HG03565 (cell line): ENCODE measurements at regions not wholly inside any gene's neighbourhood (a gene's known extent, or its start where the extent isn't known, plus 50 kb on each side); places are given as distances from the start of the nearest gene placed in this dataset.

Source experiments
- ATAC-seq: cut with Tn5 transposase; IDR thresholded peaks from one replicate; pipeline ENCODE4 v1.9.1; 2021; ENCODE audit warnings: mild to moderate bottlenecking, moderate library complexity; ENCODE audit not compliant: unreplicated experiment

DNA sequence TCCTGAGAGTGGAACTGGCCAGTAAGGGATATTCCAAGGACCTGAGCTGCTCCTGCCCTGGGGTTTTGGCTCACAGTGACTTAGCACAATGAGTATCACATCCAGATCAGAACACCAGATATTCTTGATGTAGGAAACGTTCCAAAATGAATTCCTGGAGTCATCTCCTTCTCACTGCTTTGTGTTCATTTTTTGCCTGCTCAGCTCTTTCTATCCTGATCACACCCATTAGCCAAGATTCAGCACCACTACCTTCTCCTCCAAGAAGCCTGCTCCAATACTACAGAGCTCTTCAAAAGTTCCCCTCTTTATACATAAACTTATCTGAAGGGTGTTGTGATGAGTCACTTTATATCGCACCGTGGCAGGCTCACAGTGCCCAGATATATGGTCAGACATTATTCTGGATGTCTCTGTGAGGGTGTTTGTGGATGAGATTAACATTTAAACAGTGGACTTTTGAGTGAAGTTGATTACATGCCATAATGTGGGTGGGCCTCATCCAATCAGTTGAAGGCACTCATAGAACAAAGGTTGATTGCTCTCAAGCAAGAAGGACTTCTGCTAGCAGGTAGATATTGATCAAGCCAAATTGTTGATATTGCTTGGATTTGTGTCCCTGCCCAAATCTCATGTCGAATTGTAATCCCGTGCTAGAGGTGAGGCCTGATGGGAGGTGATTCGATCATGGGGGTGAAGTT, 1155.2 kb upstream of the AUTS2 start:
- ATAC-seq, result no peak

DNA sequence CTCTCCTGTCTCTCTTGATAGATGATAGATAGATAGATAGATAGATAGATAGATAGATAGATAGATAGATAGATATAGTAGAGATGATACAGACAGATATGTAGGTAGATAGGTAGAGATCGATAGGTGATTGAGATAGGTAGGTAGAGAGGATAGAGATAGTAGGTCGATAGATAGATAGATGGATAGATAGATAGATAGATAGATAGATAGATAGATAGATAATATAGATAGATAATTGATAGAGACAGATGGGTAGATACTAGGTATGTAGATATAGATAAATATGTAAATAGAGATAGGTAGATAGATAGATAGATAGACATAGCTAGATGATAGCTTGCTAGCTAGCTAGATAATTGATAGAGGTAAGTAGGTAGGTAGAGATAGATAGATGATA, 1154.2 kb upstream of the AUTS2 start:
- ATAC-seq, result no peak

DNA sequence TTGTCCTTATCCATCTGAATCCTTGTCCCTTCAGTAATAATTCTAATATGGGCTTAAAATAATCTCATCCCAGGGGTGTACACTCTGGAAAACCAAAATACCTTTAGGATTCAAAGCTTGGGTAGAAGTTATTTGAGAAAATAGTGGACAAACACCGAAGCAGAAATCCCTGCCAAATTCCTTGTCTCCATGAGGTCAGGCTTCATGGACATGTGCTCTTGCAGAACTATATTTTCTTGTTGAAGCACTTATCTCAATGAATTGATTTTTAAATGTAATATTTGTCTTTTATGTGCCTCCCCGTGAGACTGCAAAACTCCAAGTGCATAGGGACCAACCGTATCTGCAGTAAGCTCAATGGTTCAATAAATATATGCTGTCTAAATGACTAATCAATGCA, 1153.3 kb upstream of the AUTS2 start:
- no peak for ATAC-seq

DNA sequence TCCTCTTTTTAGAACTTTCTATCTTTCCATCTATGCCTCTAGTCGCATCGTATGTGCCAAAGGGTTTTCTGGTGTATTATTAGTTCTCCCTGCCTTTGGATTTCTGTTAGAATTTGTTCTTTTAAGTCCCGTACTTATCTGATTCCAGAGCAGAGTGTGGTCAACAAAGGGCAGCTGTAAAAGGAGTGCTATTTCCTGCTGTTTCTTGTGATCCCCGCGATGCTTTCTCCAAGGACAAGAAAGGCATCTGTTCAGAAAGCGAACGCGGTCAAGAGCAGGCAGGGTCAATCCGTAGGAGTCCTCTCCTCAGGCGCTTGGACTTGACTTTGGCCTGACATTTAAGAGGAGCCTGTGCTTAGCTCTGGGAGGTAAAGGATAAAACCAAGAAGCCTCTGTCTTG, 1152.1 kb upstream of the AUTS2 start:
- ATAC-seq, result no peak

DNA sequence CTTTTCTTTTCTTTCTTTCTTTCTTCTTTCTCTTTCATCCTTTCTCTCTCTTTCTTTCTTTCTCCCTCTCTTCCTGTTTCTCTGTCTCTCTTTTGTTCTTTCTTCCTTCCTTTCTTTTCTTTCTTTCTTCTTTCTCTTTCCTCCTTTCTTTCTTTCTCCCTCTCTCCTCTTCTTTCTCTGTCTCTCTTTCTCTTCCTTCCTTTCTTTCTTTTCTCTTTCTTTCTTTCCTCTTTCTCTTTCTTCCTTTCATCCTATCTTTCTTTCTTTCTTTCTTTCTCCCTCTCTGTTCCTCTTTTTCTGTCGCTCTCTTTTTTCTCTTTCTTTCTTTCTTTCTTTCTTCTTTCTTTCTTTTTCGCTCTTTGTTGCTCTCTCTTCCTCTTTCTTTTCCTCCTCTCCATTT, 1149.2 kb upstream of the AUTS2 start:
- no peak for ATAC-seq

DNA sequence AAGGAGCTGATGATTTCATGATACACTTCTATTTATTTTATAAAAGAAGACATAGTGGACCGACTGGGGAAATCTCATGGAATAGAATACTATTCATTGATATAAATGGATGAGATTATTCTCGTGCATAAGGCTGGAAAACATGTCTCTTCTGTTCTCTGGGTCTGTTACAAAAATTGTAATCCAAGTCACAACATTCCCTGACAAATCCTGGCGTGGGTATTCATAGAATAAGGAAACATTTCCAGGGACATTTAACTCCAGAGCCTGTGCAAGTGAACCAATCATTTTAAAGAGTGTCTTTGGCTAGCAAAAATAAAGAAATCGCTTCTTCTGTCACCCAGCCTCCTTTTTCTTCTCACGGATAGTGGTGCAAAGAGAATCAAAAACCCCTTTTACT, 1148.5 kb upstream of the AUTS2 start:
- ATAC-seq, result no peak

DNA sequence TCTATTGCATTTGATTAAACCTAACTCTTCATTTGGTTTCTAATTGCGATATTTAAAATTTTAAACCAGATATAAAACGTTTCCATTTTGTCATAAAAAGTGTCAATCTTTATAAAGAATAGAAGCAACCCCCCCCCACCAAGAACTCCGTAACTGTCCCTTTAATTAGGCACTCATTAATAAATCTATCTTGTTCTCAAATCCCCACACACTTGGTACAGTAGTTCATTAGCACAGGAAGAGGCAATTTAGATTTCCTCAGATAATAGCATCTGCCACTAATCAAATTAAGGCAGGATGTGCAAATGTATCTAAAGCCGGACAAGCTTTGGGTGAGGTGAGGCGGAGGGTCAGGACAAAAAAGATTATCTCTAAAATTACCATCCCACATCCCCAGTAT, 1143.3 kb upstream of the AUTS2 start:
- ATAC-seq, result no peak

DNA sequence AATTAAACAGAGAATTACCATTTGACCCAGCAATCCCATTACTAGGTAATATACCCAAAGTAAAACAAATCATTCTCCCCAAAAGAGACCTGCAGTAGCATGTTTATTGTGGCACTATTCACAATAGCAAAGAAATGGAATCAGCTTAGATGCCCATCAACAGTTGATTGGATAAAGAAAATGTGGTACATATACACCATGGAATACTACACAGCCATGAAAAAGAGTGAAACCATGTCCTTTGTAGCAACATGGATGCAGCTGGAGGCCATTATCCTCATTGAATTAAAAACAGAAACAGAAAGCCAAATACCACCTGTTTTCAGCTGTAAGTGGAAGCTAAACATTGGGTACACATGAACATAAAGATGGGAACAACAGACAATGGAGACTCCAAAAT, 1141.8 kb upstream of the AUTS2 start:
- no peak for ATAC-seq

DNA sequence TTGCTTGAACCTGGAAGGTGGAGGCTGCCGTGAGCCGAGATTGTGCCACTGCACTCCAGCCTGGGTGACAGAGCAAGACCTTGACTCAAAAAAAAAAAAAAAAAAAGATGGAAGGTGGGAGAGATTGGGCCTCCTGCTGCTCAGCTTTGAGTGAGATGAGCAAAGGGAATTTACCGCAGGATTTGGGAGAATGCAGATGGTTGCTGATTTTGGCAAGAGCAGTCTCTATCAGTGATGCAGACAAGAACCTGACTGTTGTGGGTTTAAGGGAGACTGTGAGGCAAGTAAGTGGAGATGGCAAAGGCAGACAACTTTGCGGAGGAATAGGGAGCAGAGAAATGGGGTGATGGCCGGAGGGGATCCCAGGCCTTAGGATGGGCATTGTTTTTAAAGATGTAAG, 1140.8 kb upstream of the AUTS2 start:
- ATAC-seq, result no peak

DNA sequence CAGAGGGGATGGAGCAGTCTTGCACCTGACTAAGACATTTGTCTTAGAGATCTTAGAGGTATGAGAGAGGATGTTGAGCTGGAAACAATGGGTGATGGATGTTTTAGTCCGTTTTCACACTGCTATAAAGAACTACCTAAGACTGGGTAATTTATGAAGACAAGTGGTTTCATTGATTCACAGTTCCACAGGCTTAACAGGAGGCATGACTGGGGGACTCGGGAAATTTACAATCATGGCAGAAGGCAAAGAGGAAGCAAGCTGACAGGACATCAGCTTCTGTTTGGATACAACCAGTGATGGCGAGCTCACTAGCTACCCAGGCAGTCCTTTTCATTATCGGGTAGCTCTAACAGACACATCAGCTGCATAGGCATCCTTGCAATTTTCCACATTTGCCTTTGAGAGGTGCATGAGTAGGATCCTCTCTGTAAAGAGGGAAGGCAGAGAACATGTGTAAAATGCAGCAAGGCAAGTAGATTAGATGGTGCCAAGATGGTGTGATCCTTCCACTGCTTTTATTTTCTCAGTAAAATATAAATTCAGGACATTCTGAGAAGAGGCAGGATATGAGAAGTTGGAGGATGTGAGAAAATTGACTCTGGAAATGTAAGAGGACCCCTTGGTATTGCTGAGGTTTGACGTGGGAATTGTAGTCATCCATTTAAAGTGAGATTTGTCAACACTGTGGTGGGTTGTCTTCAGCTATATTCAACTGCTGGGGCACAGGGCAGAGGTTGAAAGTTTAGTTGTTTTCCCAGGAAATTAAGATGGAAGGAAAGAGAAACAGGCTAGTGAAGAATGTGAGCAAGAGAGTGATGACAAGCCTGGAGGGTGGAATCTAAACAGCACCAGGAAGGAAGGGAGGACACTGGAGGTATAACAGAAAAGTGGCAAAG, 1140.0 kb upstream of the AUTS2 start:
- ATAC-seq, result no peak

DNA sequence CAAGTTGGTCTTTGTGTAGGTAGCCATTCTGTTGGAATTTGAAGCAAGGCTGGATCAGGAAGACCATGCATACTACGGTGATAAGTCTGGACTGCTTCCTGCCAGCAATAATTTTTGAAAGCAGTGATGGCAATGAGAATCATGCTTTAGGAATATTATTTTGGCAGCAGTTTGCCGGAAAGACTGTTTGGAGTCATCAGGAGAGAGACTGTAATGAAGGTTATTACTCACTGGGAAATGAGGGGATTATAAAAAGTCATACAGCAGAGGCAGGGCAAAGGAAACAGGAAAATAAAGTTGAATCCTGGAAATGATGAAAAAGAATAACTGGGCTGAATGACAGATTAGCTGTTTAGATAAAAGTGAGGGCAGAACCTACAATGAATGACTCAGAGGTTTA, 1136.8 kb upstream of the AUTS2 start:
- no peak for ATAC-seq

DNA sequence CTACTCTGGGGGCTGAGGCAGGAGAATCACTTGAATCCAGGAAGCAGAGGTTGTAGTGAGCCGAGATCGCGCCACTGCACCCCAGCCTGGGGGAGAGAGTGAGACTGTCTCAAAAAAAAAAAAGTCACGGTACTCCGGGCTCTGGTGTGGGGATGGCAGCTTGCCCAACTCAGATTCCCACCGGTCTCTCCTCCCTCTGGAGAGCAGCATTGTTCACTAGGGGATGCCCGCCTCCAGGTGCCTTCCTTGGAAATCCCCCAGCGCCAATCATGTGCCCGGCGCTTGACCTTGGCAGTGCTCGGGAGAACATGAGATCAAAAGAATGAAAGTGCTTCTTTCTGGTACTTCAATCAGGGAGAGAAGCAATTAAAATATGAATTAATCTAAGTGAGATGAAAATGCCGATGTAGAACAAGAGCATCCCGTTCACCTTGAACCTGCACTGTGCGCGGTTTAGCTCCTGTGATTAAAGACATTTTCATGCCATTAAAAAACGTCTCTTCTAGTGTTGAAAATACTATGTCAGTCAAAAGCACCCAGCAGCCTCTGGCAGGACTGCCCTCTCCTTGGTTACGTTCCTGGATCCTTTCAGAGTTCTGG, 1127.3 kb upstream of the AUTS2 start:
- ATAC-seq, result no peak

DNA sequence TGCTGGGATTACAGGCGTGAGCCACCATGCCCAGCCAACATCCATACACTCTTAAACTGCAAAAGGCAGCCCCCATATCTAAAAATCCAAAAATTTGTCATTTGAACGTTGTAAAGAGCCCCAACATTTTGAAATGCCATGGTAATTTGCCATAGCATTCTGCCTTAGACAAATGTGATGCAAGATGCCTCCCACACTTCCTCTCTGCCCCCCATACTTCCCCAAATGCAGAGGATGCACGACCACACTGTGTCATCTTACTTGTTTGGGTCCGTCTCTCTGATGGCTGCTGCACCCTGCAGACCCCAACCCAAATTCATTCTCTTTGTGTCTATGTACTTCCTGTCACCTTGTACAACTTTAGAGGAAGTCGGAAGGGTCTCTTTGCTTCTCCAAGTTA, 1125.6 kb upstream of the AUTS2 start:
- no peak for ATAC-seq

DNA sequence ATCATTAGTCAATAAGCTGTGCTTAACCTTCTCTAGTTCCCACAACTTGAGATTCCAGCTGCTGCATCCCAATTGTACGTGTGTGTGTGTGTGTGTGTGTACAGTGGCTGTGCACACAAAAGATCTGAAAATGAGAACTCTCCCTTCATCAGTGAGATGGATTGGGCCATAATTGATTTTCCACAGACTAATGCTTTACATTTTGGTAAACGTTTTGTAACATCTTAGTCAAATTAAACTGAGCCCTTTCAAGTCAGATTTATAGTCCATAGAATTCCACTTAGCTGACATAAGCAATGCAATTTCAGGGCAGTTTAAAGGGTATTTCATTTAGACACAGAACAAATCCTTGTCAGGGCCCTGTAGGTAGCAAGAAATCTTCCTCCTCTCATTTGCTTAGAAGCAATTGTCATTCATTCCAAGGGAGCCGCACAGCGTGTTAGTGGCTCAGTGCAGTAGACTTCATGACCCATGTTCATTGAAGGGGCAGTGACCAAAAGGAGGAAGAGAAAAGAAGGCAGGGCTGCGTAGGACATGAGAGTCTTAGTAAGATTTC, 1123.5 kb upstream of the AUTS2 start:
- ATAC-seq, result no peak

DNA sequence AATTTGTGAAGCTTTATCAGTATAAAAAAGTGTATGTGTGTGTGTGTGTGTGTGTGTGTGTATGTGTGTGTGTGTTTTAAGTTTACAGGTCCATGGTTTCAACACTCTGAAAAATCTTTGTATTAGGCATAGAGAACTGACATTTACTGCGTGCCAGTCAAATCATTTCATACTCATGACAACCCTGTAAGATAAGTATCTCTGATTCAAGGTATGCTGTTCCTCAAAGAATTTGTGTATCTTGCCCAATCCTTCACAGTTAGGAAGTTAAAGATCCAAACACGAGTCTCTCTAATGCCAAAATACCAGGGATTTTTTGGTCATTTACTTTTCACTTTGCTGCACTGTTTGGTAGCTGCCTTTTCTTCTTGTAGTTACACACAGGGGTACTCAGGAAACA, 1121.3 kb upstream of the AUTS2 start:
- ATAC-seq, result no peak

DNA sequence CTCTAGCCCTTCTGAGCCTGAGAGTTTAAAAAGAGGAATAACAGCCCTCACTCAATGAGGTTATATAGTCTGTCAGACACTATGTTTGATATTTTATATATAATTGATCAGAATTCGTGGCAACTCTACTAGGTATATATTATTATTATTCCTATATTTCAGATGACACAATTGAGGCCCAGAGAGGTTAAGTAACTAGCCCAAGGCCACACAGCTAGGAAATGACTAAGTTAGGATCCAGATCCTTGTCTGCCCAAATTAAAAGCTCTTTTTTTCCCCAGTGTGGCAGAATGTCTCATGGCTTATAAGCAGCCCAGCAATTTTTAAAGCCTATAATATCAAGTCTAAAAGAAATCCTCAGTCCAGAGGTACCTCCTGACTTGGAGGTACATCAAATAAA, 1119.9 kb upstream of the AUTS2 start:
- no peak for ATAC-seq

DNA sequence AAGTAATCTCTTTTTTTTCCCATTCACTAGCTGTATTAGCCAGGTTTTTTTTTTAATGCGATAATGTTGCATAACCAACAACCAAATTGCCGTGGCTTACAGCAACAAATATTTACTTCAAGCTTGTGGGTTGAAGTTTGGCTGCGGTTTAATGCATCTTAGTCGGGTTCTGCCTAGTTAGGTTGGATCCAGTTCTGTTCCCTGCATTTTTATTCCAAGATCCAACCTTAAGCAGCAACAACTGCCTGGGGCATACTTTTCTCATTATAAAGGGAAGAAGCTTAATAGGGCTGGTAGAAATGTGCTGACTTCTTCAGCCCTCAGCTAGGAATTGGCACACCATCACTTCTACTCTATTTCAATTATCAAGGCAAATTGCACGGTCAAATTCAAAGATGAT, 1115.5 kb upstream of the AUTS2 start:
- no peak for ATAC-seq

DNA sequence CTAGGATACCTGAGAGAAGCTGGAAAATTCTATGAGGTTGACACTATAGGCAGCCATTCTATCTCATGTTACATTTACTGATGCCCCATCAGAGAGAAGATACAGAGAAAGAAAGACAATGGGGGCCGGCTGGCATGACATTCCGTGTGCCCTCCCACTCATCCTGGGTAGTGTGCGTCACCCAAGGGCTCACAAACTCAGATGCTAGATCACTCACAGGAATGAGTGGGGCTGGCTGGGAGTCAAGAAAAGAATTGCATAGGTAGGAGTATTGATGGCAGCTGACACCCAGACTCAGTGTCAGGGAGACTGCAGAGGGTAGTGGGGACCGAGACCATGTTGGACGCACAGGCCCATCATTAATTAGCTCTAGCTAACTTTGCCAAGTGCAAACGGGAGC, 1113.5 kb upstream of the AUTS2 start:
- ATAC-seq, result no peak

DNA sequence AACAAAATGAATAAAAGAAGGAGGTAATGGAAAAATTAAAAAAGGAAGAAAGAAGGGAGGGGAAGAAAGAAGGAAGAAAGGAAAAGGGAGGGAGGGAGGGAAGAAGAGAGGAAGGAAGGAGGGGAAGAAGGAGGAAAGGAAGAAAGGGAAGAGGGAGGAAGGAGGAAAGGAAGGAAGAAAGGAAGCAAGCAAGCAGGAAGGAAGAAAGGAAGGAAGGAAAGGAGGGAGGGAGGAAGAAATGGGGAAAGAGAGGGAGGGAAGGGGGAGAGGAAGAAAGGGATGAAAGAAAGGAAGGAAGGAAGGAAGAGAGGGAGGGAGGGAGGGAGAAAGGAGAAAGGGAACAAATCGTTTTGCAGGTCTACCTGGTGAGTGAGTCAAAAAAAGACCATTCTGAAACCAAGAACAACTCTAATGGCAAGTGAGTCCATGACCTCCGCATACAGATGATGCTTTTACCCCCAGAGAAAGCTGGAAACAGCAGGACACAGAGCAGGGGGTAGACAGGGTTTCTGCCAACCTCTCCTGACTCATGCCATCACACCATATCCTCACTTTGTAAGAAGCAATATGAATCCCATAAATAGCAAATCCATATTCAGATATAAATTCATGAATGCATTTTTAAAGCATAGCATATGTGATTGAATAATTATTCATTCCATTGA, 1112.9 kb upstream of the AUTS2 start:
- no peak for ATAC-seq

DNA sequence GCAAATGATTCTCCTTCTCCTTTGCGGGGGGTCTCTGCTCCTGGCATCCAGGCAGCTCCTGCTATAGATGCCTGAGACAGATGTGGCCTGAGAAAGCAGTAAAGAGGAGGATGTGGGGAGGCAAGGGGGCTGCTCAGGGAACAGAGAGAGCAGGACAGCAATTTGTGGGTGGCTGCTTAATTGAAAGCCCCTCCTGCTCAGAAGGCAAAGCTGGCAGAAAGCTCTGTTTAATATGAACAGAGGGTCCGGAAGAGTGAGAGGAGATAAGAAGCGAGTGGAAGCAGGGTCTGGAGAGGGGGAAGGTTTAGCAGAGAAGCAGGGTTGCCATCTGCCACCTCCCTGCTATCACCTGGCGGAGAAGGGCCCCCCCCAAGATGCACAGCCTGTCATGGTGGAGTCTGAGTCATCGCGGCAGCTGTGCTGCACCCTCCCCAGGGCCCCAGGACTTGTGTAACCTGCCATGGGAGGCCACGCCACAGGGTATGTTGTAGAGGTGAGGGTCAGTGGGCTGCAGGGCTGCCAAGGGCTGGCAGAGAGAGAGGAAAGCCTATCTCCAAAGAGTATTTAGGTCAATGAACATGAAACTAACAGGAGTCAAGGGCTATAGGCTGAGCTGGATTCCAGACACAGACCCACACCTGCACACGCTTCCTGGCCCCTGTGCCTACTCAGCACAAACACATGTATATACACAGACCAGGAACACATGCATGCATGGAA, 1109.8 kb upstream of the AUTS2 start:
- no peak for ATAC-seq
